Endothelial cell (in vitro differentiated cells): ENCODE measurements at regions not wholly inside any gene's neighbourhood (a gene's known extent, or its start where the extent isn't known, plus 50 kb on each side); places are given as distances from the start of the nearest gene placed in this dataset.

Experiments
- DNase-seq: peaks from one replicate; pipeline ENCODE4 v3.0.0; 2021; ENCODE audit warnings: low spot score
- H3K27ac Mint-ChIP-seq: one replicate; pipeline ENCODE4 v1.8.0; 2021; ENCODE audit warnings: mixed read lengths, inconsistent platforms; ENCODE audit not compliant: unreplicated experiment
- H3K27me3 Mint-ChIP-seq: one replicate; pipeline ENCODE4 v1.8.0; 2021; ENCODE audit warnings: mild to moderate bottlenecking, moderate library complexity, mixed read lengths, inconsistent platforms; ENCODE audit not compliant: unreplicated experiment
- H3K36me3 Mint-ChIP-seq: one replicate; pipeline ENCODE4 v1.8.0; 2021; ENCODE audit warnings: mild to moderate bottlenecking, low read depth, mixed read lengths, inconsistent platforms; ENCODE audit not compliant: unreplicated experiment
- H3K4me1 Mint-ChIP-seq: one replicate; pipeline ENCODE4 v1.8.0; 2021; ENCODE audit warnings: mild to moderate bottlenecking, mixed read lengths, inconsistent platforms; ENCODE audit not compliant: unreplicated experiment
- H3K4me3 Mint-ChIP-seq: one replicate; pipeline ENCODE4 v1.8.0; 2021; ENCODE audit warnings: mild to moderate bottlenecking, mixed read lengths, inconsistent platforms; ENCODE audit not compliant: unreplicated experiment
- H3K9me3 Mint-ChIP-seq: one replicate; pipeline ENCODE4 v1.8.0; 2021; ENCODE audit warnings: mixed read lengths, inconsistent platforms; ENCODE audit not compliant: unreplicated experiment
- CTCF ChIP-seq: fragments of 200-600 bp; sonication (generic); IDR thresholded peaks from one replicate; pipeline ENCODE4 v1.5.0; 2021; ENCODE audit warnings: antibody characterized with exemption; ENCODE audit not compliant: unreplicated experiment

- no peaks in the 10 kb centered on the region for H3K36me3 Mint-ChIP-seq
- H3K27me3 Mint-ChIP-seq: no peaks in the 10 kb centered on the region
- no peaks in the 10 kb centered on the region for H3K4me1 Mint-ChIP-seq
- no peak overlapping the region for H3K4me3 Mint-ChIP-seq
- no peak for DNase-seq
- no peak for TF ChIP-seq CTCF
- no peak overlapping the region for H3K27ac Mint-ChIP-seq
- H3K9me3 Mint-ChIP-seq: no peaks in the 10 kb centered on the region
Observed at GRCh38 chr4:141395919-141396318, 175.2 kb downstream of the ZNF330 start.

GRCh38 chr4:141402712-141403111 is 182.0 kb downstream of the ZNF330 start:
- no peak for TF ChIP-seq CTCF
- Mint-ChIP-seq H3K9me3 (no peaks in the 10 kb centered on the region), H3K4me3 (no peak overlapping the region), H3K27me3 (no peaks in the 10 kb centered on the region), H3K4me1 (no peaks in the 10 kb centered on the region), H3K27ac (no peak overlapping the region), H3K36me3 (no peaks in the 10 kb centered on the region)
- no peak for DNase-seq

- Mint-ChIP-seq H3K9me3 (no peaks in the 10 kb centered on the region), H3K36me3 (no peaks in the 10 kb centered on the region), H3K27ac (no peak overlapping the region), H3K4me3 (no peak overlapping the region), H3K4me1 (no peaks in the 10 kb centered on the region), H3K27me3 (no peaks in the 10 kb centered on the region)
- no peak for DNase-seq
- TF ChIP-seq CTCF: no peak
Observed at GRCh38 chr4:141403782-141404181, 183.1 kb downstream of the ZNF330 start.

GRCh38 chr4:141406237-141406636 is 185.5 kb downstream of the ZNF330 start:
- no peak for DNase-seq
- no peaks in the 10 kb centered on the region for H3K27me3 Mint-ChIP-seq
- no peaks in the 10 kb centered on the region for H3K4me1 Mint-ChIP-seq
- H3K9me3 Mint-ChIP-seq: no peaks in the 10 kb centered on the region
- no peak overlapping the region for H3K27ac Mint-ChIP-seq
- no peaks in the 10 kb centered on the region for H3K36me3 Mint-ChIP-seq
- TF ChIP-seq CTCF: no peak
- no peak overlapping the region for H3K4me3 Mint-ChIP-seq

- DNase-seq: no peak
- Mint-ChIP-seq H3K36me3 (no peaks in the 10 kb centered on the region), H3K4me1 (no peaks in the 10 kb centered on the region), H3K27ac (no peak overlapping the region), H3K27me3 (no peaks in the 10 kb centered on the region), H3K9me3 (no peaks in the 10 kb centered on the region), H3K4me3 (no peak overlapping the region)
- TF ChIP-seq CTCF: no peak
Observed at GRCh38 chr4:141409556-141409955, 188.9 kb downstream of the ZNF330 start.
